Lung (tissue), 11 donors: ENCODE measurements at regions not wholly inside any gene's neighbourhood (a gene's known extent, or its start where the extent isn't known, plus 50 kb on each side); places are given as distances from the start of the nearest gene placed in this dataset.

Experiments
- ATAC-seq: fragments of 200-7000 bp; cut with Tn5 transposase; one replicate; pipeline ENCODE4 v1.9.1; 2020; ENCODE audit warnings: moderate number of reproducible peaks; ENCODE audit not compliant: insufficient read depth, low FRiP score
- DNase-seq, 3 donors: peaks; one replicate each; pipeline ENCODE4 v3.0.0-alpha.2; 2013 to 2017
- H3K27ac ChIP-seq, 2 donors: one replicate each; pipeline ENCODE4 v1.5.1; 2013; ENCODE audit warnings: mild to moderate bottlenecking in 2 of 2, moderate library complexity in 2 of 2, control low read depth in 1 of 2, inconsistent platforms in 1 of 2, low read depth in 1 of 2, low read length in 1 of 2
- H3K27me3 ChIP-seq, 3 donors: one replicate each; pipeline ENCODE4 v1.5.1; 2013; ENCODE audit warnings: low read length in 2 of 3; ENCODE audit not compliant: control insufficient read depth in 3 of 3, insufficient read depth in 3 of 3
- H3K36me3 ChIP-seq, 4 donors: one replicate each; pipeline ENCODE4 v1.5.1; 2013; ENCODE audit warnings: low read length in 4 of 4, mild to moderate bottlenecking in 1 of 4, moderate library complexity in 1 of 4; ENCODE audit not compliant: control insufficient read depth in 4 of 4, insufficient read depth in 4 of 4
- H3K4me1 ChIP-seq, 5 donors: one replicate each; pipeline ENCODE4 v1.5.1; 2013; ENCODE audit warnings: low read length in 5 of 5, mild to moderate bottlenecking in 2 of 5, moderate library complexity in 1 of 5; ENCODE audit not compliant: control insufficient read depth in 5 of 5, insufficient read depth in 5 of 5
- H3K4me3 ChIP-seq: one replicate; pipeline ENCODE4 v1.5.1; 2013; ENCODE audit warnings: mild to moderate bottlenecking, control low read depth, moderate library complexity
- H3K9ac ChIP-seq, 2 donors: one replicate each; pipeline ENCODE4 v1.5.1; 2013; ENCODE audit warnings: low read length in 2 of 2, control low read depth in 1 of 2; ENCODE audit not compliant: insufficient read depth in 1 of 2
- H3K9me3 ChIP-seq, 4 donors: one replicate each; pipeline ENCODE4 v1.5.1; 2013; ENCODE audit warnings: low read length in 3 of 4, mild to moderate bottlenecking in 1 of 4, moderate library complexity in 1 of 4; ENCODE audit not compliant: control insufficient read depth in 4 of 4, insufficient read depth in 3 of 4
- WGBS, 2 donors: extraction: QIAGEN DNeasy Blood & Tissue Kit; methylation state at CpG; one replicate each; pipeline ENCODE4 v1.1.7; 2013; 5-methylcytosine and 5-hydroxymethylcytosine counted together
- TF ChIP-seq, protein P1 (sequence below): IDR thresholded peaks from 2 replicates; pipeline ENCODE4 v1.5.1; 2012; ENCODE audit warnings: mild to moderate bottlenecking; ENCODE audit errors: control extremely low read depth, extremely low read depth
- donor health status: control.
- donor health status: control.
- donor health status: Bipolar disorder and iron deficiency.
- donor health status: healthy.
- donor health status: DM: yes; HTN: yes; CAD: no.

DNA sequence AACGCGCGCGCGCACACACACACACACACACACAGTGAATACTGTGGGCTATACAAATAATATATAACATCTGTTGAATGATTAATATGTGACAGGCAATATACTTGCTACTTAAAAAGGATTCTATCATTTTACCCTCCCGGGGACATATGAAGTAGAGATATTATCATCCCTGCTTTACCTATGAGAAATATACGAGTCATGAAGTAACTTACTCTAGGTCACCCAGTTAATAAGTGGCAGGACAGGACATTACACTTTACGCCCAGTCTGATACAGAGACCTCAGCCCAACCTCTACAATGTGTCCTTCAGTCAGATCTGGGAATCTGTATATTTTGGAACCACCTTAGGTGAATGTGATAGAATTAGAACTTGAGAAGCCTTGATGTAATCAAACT is 55.4 kb downstream of the CCDC54 start:
- H3K4me3 ChIP-seq, result no peak overlapping the region
- ATAC-seq, result no peak
- H3K9ac ChIP-seq, result peak overlapping the region in 1 of 2 donors; percentile 67
- no peaks in the 10 kb centered on the region for H3K9me3 ChIP-seq
- H3K27me3 ChIP-seq, result peaks cover 0 to 14% (median 10%) of the 10 kb centered on the region in 3 donors
- WGBS, 2 donors, result 62 to 76% methylated on average over 8 of the region's 8 CpGs
- no peaks in the 10 kb centered on the region for H3K36me3 ChIP-seq
- no peak overlapping the region for H3K27ac ChIP-seq
- peak in 1 of 3 donors; percentile 15 for DNase-seq
- TF ChIP-seq, protein P1, sequence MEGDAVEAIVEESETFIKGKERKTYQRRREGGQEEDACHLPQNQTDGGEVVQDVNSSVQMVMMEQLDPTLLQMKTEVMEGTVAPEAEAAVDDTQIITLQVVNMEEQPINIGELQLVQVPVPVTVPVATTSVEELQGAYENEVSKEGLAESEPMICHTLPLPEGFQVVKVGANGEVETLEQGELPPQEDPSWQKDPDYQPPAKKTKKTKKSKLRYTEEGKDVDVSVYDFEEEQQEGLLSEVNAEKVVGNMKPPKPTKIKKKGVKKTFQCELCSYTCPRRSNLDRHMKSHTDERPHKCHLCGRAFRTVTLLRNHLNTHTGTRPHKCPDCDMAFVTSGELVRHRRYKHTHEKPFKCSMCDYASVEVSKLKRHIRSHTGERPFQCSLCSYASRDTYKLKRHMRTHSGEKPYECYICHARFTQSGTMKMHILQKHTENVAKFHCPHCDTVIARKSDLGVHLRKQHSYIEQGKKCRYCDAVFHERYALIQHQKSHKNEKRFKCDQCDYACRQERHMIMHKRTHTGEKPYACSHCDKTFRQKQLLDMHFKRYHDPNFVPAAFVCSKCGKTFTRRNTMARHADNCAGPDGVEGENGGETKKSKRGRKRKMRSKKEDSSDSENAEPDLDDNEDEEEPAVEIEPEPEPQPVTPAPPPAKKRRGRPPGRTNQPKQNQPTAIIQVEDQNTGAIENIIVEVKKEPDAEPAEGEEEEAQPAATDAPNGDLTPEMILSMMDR, result no peak
- peaks cover 0 to 20% (median 2%) of the 10 kb centered on the region in 5 donors for H3K4me1 ChIP-seq

- TF ChIP-seq, protein P1, result no peak
- Histone ChIP-seq H3K9me3 (no peaks in the 10 kb centered on the region), H3K4me3 (no peak overlapping the region), H3K27ac (no peak overlapping the region), H3K4me1 (peaks cover 0 to 9% (median 0%) of the 10 kb centered on the region in 5 donors), H3K27me3 (peaks cover 0 to 10% (median 8%) of the 10 kb centered on the region in 3 donors), H3K36me3 (no peaks in the 10 kb centered on the region), H3K9ac (no peak overlapping the region)
- DNase-seq (no peak), ATAC-seq (no peak)
Measured at GRCh38 chr3:107436029-107436428, 58.8 kb downstream of the CCDC54 start.

DNA sequence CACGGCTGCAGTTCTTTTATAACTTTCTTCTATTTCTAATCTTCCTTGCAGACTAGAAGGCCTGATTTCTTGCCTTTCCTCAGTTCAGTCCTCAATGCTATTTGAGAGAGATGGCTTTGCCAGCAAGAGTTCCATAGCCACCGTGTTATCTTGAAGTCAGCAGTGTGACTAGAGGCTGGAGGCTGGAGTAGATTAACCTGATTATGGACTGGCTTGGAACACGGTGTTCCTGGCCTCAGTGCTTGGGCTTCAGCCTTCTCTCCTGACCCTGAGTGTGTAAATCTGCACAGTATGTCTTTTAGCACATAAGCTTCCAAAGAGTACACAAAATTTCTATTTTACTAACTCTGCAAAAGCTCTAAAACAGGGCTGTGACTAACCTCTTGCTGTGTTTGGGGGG is 61.4 kb downstream of the CCDC54 start:
- Histone ChIP-seq H3K36me3 (no peaks in the 10 kb centered on the region), H3K9ac (no peak overlapping the region), H3K27me3 (peaks cover 0 to 6% (median 3%) of the 10 kb centered on the region in 3 donors), H3K4me3 (no peak overlapping the region), H3K27ac (no peak overlapping the region), H3K4me1 (no peaks in the 10 kb centered on the region), H3K9me3 (no peaks in the 10 kb centered on the region)
- ATAC-seq (no peak), DNase-seq (no peak)
- TF ChIP-seq, protein P1, result no peak
- WGBS, 2 donors, result 79 to 80% methylated on average over 3 of the region's 3 CpGs

DNA sequence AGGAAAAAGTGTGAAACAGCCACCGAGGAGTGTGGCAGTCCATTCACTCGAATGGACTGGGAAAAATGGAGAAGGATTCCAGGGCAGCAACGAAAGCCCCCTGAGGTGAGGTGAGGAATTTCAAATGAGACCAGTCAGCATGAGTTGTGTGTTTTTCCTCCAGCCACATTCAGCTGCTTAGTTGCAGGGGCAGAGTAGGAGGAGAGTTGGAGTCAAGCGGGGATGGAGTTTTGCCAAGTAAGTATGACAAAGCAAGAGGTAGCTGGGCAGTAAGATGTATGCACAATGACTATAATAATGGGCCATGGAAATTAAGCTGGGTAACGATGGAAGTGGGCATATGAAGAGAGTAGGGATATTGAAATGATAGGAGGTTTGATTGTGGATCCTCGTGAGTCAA is 64.4 kb downstream of the CCDC54 start:
- H3K4me1 ChIP-seq, result no peaks in the 10 kb centered on the region
- TF ChIP-seq, protein P1, result no peak
- ATAC-seq (no peak), DNase-seq (no peak)
- H3K27me3 ChIP-seq, result peaks cover 0 to 2% (median 0%) of the 10 kb centered on the region in 3 donors
- no peak overlapping the region for H3K4me3 ChIP-seq
- H3K9me3 ChIP-seq, result no peaks in the 10 kb centered on the region
- no peak overlapping the region for H3K9ac ChIP-seq
- no peaks in the 10 kb centered on the region for H3K36me3 ChIP-seq
- WGBS, 2 donors, result 85 to 89% methylated on average over 6 of the region's 6 CpGs
- no peak overlapping the region for H3K27ac ChIP-seq
